Keratinocyte (primary cell): ENCODE measurements at regions not wholly inside any gene's neighbourhood (a gene's known extent, or its start where the extent isn't known, plus 50 kb on each side); places are given as distances from the start of the nearest gene placed in this dataset.

Experiments
- DNase-seq: peaks from one replicate; pipeline ENCODE4 v3.0.0-alpha.2; 2011; ENCODE audit warnings: low read depth, missing footprints, low spot score
- FAIRE-seq: peaks from 2 replicates; lab custom pipeline; 2011; peaks lifted over from hg19 to GRCh38; lab: Jason Lieb, UNC
- H2AFZ ChIP-seq: 2 replicates; pipeline ENCODE4 v1.6.0; 2012; ENCODE audit warnings: low read length, control low read depth, inconsistent platforms; ENCODE audit not compliant: control insufficient read depth
- H3K27ac ChIP-seq: 2 replicates; pipeline ENCODE4 v1.5.1; 2011; ENCODE audit warnings: low read length; ENCODE audit not compliant: control insufficient read depth, insufficient read depth
- H3K27me3 ChIP-seq: 3 replicates; pipeline ENCODE4 v1.6.0; 2011; ENCODE audit warnings: low read length; ENCODE audit not compliant: control insufficient read depth, insufficient read depth; ENCODE audit errors: extremely low read depth
- H3K36me3 ChIP-seq, 2 experiments: 2 replicates in 1 of 2; 3 replicates in 1 of 2; pipeline ENCODE4 v1.5.1; 2011; ENCODE audit warnings: low read length in 2 of 2, mild to moderate bottlenecking in 1 of 2; ENCODE audit not compliant: control insufficient read depth in 2 of 2, insufficient read depth in 2 of 2; ENCODE audit errors: extremely low read depth in 1 of 2
- H3K4me1 ChIP-seq: 3 replicates; pipeline ENCODE4 v1.5.1; 2011; ENCODE audit warnings: low read length; ENCODE audit not compliant: control insufficient read depth, insufficient read depth; ENCODE audit errors: extremely low read depth
- H3K4me2 ChIP-seq: 3 replicates; pipeline ENCODE4 v1.6.0; 2011; ENCODE audit warnings: low read depth, low read length; ENCODE audit not compliant: control insufficient read depth, insufficient read depth; ENCODE audit errors: extremely low read depth
- H3K4me3 ChIP-seq, 3 experiments: fragments of 200-600 bp in 1 of 3; sonication (generic) in 1 of 3; 2 replicates in 2 of 3; 3 replicates in 1 of 3; pipeline ENCODE4 v1.5.1; 2011 to 2016; ENCODE audit warnings: low read length in 3 of 3, mild to moderate bottlenecking in 3 of 3, control low read depth in 2 of 3, inconsistent platforms in 1 of 3, low read depth in 1 of 3, mixed read lengths in 1 of 3, mixed run types in 1 of 3, moderate library complexity in 1 of 3; ENCODE audit not compliant: control insufficient read depth in 2 of 3, insufficient read depth in 2 of 3; ENCODE audit errors: extremely low read depth in 1 of 3
- H3K79me2 ChIP-seq: 2 replicates; pipeline ENCODE4 v1.6.0; 2012; ENCODE audit warnings: low read length; ENCODE audit not compliant: control insufficient read depth, insufficient read depth
- H3K9ac ChIP-seq: 3 replicates; pipeline ENCODE4 v1.6.0; 2011; ENCODE audit warnings: low read length; ENCODE audit not compliant: control insufficient read depth, insufficient read depth; ENCODE audit errors: extremely low read depth
- H3K9me1 ChIP-seq: 3 replicates; pipeline ENCODE4 v1.6.0; 2011; ENCODE audit warnings: low read length; ENCODE audit not compliant: control insufficient read depth, insufficient read depth; ENCODE audit errors: extremely low read depth
- H3K9me3 ChIP-seq: 2 replicates; pipeline ENCODE4 v1.5.1; 2012; ENCODE audit warnings: low read depth, low read length; ENCODE audit not compliant: control insufficient read depth
- H4K20me1 ChIP-seq: 3 replicates; pipeline ENCODE4 v1.6.0; 2011; ENCODE audit warnings: low read length; ENCODE audit not compliant: control insufficient read depth, insufficient read depth; ENCODE audit errors: extremely low read depth
- CTCF ChIP-seq, 3 experiments: IDR thresholded peaks in 1 of 3; conservative IDR thresholded peaks in 1 of 3; optimal IDR thresholded peaks in 1 of 3; 2 replicates in 2 of 3; 3 replicates in 1 of 3; pipeline versions ENCODE3 to v1.5.1; 2011; ENCODE audit warnings: low read length in 3 of 3, mild to moderate bottlenecking in 3 of 3, moderate library complexity in 2 of 3, control low read depth in 1 of 3, inconsistent platforms in 1 of 3; ENCODE audit not compliant: insufficient read depth in 2 of 3; ENCODE audit errors: extremely low read depth in 1 of 3
- EZH2 ChIP-seq: IDR thresholded peaks from one replicate; pipeline ENCODE4 v1.6.1; 2012; ENCODE audit warnings: inconsistent platforms, mild to moderate bottlenecking, low read length, moderate library complexity
- dilution Hi-C: fragments of 300-500 bp; cut with MboI; formaldehyde crosslinking; loops from one replicate; pipeline ENCODE4 v1.7.0; 2020; ENCODE audit warnings: low sequenced_read_pairs; ENCODE audit not compliant: extremely low pct_ligation_motif_present

- H3K79me2 ChIP-seq, result no peaks in the 10 kb centered on the region
- H3K27me3 ChIP-seq, result no peaks in the 10 kb centered on the region
- H2AFZ ChIP-seq, result no peak overlapping the region
- TF ChIP-seq EZH2, result no peak
- TF ChIP-seq CTCF (optimal IDR thresholded peaks at IDR 0.05 in 1 of 3, IDR thresholded peaks at IDR 0.05 in 1 of 3, conservative IDR thresholded peaks at IDR 0.05 in 1 of 3; ENCODE audit: extremely low read depth in 1 of 3, insufficient read depth in 2 of 3, low read length in 3 of 3), result no peak
- no peaks in the 10 kb centered on the region for H3K9me3 ChIP-seq
- no peaks in the 10 kb centered on the region for H3K4me1 ChIP-seq
- H3K36me3 ChIP-seq, result no peaks in the 10 kb centered on the region
- H3K9ac ChIP-seq, result no peak overlapping the region
- H3K27ac ChIP-seq, result no peak overlapping the region
- dilution Hi-C loops, result no loop called here
- H3K4me2 ChIP-seq, result no peak overlapping the region
- H3K9me1 ChIP-seq, result no peaks in the 10 kb centered on the region
- DNase-seq, result no peak
- no peaks in the 10 kb centered on the region for H4K20me1 ChIP-seq
- H3K4me3 ChIP-seq, result no peak overlapping the region
- FAIRE-seq, result no peak
These were observed 1945.3 kb upstream of the RAG2 start for GRCh38 chr11:38543311-38543710.

- FAIRE-seq (no peak), DNase-seq (no peak)
- dilution Hi-C loops, result no loop called here
- Histone ChIP-seq H3K9me1 (no peaks in the 10 kb centered on the region), H3K4me2 (no peak overlapping the region), H3K4me1 (no peaks in the 10 kb centered on the region), H3K27ac (no peak overlapping the region), H2AFZ (no peak overlapping the region), H3K9me3 (no peaks in the 10 kb centered on the region), H3K79me2 (no peaks in the 10 kb centered on the region), H3K9ac (no peak overlapping the region), H4K20me1 (no peaks in the 10 kb centered on the region), H3K4me3 (no peak overlapping the region), H3K36me3 (no peaks in the 10 kb centered on the region), H3K27me3 (no peaks in the 10 kb centered on the region)
- TF ChIP-seq EZH2, result no peak
- TF ChIP-seq CTCF (optimal IDR thresholded peaks at IDR 0.05 in 1 of 3, IDR thresholded peaks at IDR 0.05 in 1 of 3, conservative IDR thresholded peaks at IDR 0.05 in 1 of 3; ENCODE audit: extremely low read depth in 1 of 3, insufficient read depth in 2 of 3, low read length in 3 of 3), result no peak
These were observed 1941.0 kb upstream of the RAG2 start for GRCh38 chr11:38538866-38539680.
